ENCODE measurements at regions not wholly inside any gene's neighbourhood (a gene's known extent, or its start where the extent isn't known, plus 50 kb on each side); places are given as distances from the start of the nearest gene placed in this dataset.
A peak's percentile ranks its signal among the peaks of the same experiment; 100 is the strongest.
"Not testable (repeated sequence)": the region's sequence is repeated elsewhere in the genome, so short reads cannot be mapped to it uniquely, and the experiment has no call there.

GRCh38 chr4:107449611-107450369 is 270.2 kb downstream of the PAPSS1 start:
- peaks cover 0 to 30% (median 8%) of the 10 kb centered on the region in 4 donors for H3K4me1 ChIP-seq
- no peaks in the 10 kb centered on the region for H3K9me3 ChIP-seq
- intact Hi-C loops (cut with DNase I) = no loop called here
- 54 to 59% methylated on average over 4 of the region's 4 CpGs for WGBS, 2 donors
- no peaks in the 10 kb centered on the region for H3K27me3 ChIP-seq
- no peak for TF ChIP-seq EP300 (IDR thresholded peaks at IDR 0.05)
- TF ChIP-seq POLR2A (IDR thresholded peaks at IDR 0.05) = no peak
- no peak for TF ChIP-seq CTCF (IDR thresholded peaks at IDR 0.05)
- no peak for TF ChIP-seq POLR2AphosphoS5 (IDR thresholded peaks at IDR 0.05)
- peak overlapping the region in 3 of 4 donors; percentile 9 to 15 (median 15) for H3K27ac ChIP-seq
- H3K36me3 ChIP-seq = no peaks in the 10 kb centered on the region
- DNase-seq = no peak
- no peak overlapping the region for H3K4me3 ChIP-seq

GRCh38 chr4:107442538-107443111 is 277.4 kb downstream of the PAPSS1 start:
- no peaks in the 10 kb centered on the region for H3K4me1 ChIP-seq
- H3K27ac ChIP-seq = no peak overlapping the region
- no peak for DNase-seq
- H3K36me3 ChIP-seq = no peaks in the 10 kb centered on the region
- WGBS, 2 donors = 8 to 68% methylated on average over 3 of the region's 3 CpGs
- intact Hi-C loops (cut with DNase I) = no loop called here
- H3K4me3 ChIP-seq = no peak overlapping the region
- no peak for TF ChIP-seq CTCF (IDR thresholded peaks at IDR 0.05)
- TF ChIP-seq POLR2AphosphoS5 (IDR thresholded peaks at IDR 0.05) = no peak
- TF ChIP-seq POLR2A (IDR thresholded peaks at IDR 0.05) = no peak
- no peak for TF ChIP-seq EP300 (IDR thresholded peaks at IDR 0.05)
- no peaks in the 10 kb centered on the region for H3K9me3 ChIP-seq
- no peaks in the 10 kb centered on the region for H3K27me3 ChIP-seq

GRCh38 chr4:107439401-107439800 is 280.6 kb downstream of the PAPSS1 start:
- Histone ChIP-seq H3K4me1 (no peaks in the 10 kb centered on the region), H3K4me3 (no peak overlapping the region), H3K27me3 (no peaks in the 10 kb centered on the region), H3K36me3 (no peaks in the 10 kb centered on the region), H3K27ac (no peak overlapping the region), H3K9me3 (no peaks in the 10 kb centered on the region)
- 92 to 94% methylated on average over 3 of the region's 3 CpGs for WGBS, 2 donors
- DNase-seq = no peak
- TF ChIP-seq POLR2A (IDR thresholded peaks at IDR 0.05) = no peak
- no peak for TF ChIP-seq EP300 (IDR thresholded peaks at IDR 0.05)
- intact Hi-C loops (cut with DNase I) = no loop called here

GRCh38 chr4:107436471-107436870 is 283.6 kb downstream of the PAPSS1 start:
- WGBS, 2 donors = 21 to 48% methylated on average over 1 of the region's 1 CpG
- H3K36me3 ChIP-seq; intact Hi-C loops (cut with DNase I); H3K4me1 ChIP-seq; H3K27me3 ChIP-seq; H3K27ac ChIP-seq; DNase-seq; H3K9me3 ChIP-seq; H3K4me3 ChIP-seq: not testable (repeated sequence)

GRCh38 chr4:107432451-107432850 is 287.6 kb downstream of the PAPSS1 start:
- no peaks in the 10 kb centered on the region for H3K4me1 ChIP-seq
- TF ChIP-seq EP300 (IDR thresholded peaks at IDR 0.05) (no peak), POLR2AphosphoS5 (IDR thresholded peaks at IDR 0.05) (no peak), CTCF (IDR thresholded peaks at IDR 0.05) (no peak), POLR2A (IDR thresholded peaks at IDR 0.05) (no peak)
- intact Hi-C loops (cut with DNase I) = no loop called here

More at GRCh38 chr4:107432451-107432850, 287.6 kb downstream of the PAPSS1 start:
- H3K9me3 ChIP-seq = no peaks in the 10 kb centered on the region
- H3K36me3 ChIP-seq = no peaks in the 10 kb centered on the region
- no peak overlapping the region for H3K4me3 ChIP-seq
- DNase-seq = no peak
- no peak overlapping the region for H3K27ac ChIP-seq
- H3K27me3 ChIP-seq = no peaks in the 10 kb centered on the region
